Right renal cortex interstitium (tissue), 3 donors: ENCODE measurements at regions not wholly inside any gene's neighbourhood (a gene's known extent, or its start where the extent isn't known, plus 50 kb on each side); places are given as distances from the start of the nearest gene placed in this dataset.

Experiments
- DNase-seq, 3 donors: peaks; one replicate each; pipeline ENCODE4 v3.0.0-alpha.2; 2013; ENCODE audit warnings: low read depth in 3 of 3, low spot score in 2 of 3

- DNase-seq: no peak
These were observed 69.0 kb upstream of the IL6 start for GRCh38 chr7:22658031-22658430.

- no peak for DNase-seq
These were observed 69.5 kb upstream of the IL6 start for GRCh38 chr7:22657479-22657878.

GRCh38 chr7:22655781-22656180 lies 71.2 kb upstream of the IL6 start:
- no peak for DNase-seq

DNA sequence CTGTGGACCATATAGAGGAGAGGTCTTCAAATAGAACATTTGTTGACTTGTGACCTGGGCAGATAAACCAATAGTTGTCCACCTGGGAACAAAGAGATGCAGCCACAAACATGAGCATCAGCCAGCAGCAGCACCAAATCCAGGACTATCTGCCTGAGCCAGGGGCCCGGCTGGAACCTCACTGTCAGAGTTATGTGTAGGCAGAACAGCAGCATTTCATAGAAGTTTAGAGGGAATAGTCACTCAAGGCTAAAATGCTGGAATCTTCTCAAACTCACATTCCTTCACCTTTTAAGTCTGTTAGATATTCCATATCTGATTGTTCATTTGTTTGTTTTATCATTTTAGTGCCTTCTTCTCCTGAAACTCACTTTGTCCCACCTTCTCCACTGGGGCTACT lies 72.2 kb upstream of the IL6 start:
- no peak for DNase-seq

DNA sequence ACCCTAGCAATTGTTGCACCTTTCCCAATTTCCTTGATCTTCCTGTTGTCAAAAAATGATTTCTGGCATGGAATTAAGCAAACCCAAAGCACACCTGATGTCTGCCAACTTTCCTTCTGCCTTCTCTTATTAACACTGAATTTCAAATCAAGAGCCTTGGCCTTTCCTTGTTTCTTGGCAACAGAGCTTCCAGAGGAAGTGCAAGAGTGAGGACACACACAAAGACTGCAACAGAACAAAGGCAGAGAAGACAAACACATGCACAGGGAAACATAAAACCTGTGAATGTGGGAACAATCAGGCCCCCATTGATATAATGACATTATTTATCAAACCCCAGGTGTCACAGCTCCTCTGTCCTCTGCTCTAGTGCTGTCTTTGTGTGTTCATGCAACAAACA lies 73.0 kb upstream of the IL6 start:
- DNase-seq: no peak

DNA sequence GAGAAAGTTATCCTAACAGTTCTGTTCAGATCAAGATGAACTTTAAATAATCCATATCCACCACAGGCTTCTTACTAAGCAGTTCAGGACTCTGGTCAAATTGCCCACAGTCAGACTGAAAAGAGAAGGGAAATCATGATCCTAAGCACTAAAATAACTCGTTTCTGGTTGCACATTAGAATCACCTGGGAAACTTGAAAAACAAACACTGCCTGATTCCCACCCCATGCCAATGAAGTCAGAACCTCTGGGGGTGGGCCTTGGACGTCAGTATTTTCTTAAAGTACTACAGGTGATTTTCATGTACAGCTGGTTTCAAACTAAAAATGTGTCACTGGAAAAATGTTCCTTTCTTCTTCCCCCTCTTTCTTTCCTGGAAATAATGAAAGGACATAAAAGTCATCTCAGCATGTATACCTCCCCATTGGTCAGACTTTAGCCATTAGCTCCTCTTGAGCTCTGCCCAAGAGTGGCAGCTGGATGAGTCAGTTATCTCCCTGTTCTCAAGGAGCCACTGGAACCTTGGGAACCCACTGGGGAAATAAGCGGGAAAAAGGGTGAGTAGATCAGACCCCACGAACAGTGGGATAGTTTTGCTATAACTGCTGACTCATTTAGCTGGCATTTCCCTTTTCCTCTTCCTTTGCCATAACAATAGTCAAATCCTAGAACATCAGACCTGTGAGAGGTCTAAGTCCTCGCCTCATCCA lies 75.3 kb upstream of the IL6 start:
- no peak for DNase-seq

- DNase-seq: no peak
These were observed 76.0 kb upstream of the IL6 start for GRCh38 chr7:22651036-22651435.

- no peak for DNase-seq
These were observed 77.3 kb upstream of the IL6 start for GRCh38 chr7:22649686-22650085.

DNA sequence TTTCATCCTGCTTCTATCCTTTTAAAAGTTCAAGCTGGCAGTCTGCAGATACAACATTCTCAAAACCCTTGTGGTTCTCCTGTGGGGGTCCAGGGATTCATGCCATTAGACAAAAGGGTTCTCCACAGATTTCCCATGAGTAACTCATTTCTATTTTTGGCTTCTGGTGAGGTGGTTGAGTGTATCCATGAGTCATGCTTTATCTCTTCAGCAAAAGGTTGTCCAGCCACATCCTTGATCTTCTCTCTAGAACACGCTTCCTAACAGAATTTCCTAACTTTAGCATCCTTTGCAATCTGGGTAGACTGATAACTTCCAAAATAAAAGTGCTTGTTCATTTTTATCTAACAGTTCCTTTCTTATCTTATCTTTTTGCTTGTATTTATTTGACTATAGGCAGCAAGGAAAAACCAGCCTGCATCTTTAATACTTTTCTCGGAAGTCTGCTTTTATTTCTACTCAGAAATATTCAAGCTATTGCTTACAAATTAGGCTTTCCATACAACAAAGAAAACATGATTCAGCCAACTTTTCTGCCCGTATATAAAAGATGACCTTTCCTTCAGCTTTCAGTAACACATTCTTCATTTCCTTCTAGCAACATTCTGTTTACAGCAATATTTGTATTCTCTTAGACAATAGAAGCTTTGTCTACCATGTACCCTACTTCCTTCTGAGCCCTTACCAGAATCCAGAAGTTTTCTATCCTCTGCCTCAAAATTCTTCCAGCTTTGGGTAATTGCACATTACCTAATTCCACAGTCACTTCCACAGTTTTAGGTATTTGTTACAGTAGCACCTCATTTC lies 79.3 kb upstream of the IL6 start:
- no peak for DNase-seq

GRCh38 chr7:22645418-22646181 lies 81.4 kb upstream of the IL6 start:
- no peak for DNase-seq

DNA sequence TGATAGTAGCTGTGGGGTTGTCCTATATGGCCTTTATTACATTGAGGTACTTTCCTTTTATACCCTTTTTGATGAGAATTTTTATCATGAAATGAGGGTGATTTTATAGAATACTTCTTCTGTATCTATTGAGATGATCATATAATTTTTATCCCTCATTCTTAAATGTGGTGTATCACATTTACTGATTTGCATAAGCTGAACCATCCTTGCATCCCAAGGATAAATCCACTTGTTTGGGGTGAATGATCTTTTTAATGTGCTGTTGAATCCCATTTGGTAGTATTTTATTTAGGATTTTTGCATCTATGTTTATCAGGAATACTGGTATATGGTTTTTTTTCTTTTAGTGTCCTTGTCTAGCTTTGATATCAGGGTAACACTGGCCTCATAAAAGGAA lies 84.5 kb upstream of the IL6 start:
- no peak for DNase-seq

DNA sequence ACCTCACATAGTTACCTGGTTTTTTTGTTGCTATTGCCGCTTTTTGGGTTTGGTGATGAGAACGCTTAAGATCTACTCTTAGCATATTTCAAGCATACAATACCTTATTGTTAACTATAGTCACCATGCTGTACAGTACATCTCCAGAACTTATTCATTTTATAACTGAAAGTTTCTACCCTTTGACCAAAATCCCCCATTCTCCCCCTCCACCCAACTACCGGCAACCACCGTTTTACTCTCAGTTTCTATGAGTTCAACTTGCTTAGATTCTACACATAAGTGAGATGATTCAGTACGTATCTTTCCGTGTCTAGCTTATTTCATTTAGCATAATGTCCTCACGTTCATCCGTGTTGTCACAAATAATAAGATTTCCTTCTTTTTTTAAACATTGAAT lies 86.7 kb upstream of the IL6 start:
- DNase-seq: no peak

GRCh38 chr7:22639396-22639795 lies 87.6 kb upstream of the IL6 start:
- no peak for DNase-seq

DNA sequence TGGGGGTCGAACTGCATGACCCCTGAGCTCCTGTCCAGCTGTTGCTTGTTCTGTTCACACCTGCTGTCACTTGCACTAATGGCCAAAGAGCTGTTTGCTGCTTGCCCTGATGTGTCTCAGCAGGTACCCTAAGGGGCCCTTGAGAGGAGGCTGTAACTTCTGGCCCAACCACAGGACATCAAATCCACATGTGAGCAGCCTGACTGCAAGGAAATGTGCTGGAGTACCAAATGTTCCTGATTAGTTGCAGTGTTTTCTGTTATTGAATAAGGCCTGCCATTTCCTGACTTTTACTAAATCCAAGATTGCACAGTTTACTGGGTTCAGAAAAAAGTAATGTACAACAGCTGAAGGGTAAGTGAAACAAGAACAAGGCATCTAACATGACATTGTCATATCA lies 91.7 kb upstream of the IL6 start:
- no peak for DNase-seq

GRCh38 chr7:22633954-22634474 lies 93.0 kb upstream of the IL6 start:
- no peak for DNase-seq

GRCh38 chr7:22633286-22633953 lies 93.6 kb upstream of the IL6 start:
- DNase-seq: no peak

DNA sequence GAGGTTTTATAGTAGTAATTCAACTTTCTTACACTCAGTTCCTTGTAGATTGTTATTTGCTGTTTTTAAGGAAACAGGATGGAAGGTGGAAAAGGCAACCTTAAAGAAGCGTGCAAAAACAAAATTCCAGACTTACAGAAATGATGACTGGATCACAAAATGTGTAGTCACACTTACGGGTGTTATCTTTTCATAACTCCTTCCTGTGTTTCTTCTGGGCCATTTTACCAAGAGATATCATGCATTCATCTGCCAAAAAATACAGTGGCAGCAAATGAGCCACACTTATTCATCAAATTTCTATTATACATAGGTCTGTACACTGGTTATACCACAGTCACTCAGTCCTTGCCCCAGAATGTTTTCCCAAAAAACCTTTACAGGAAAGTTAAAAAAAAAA lies 94.3 kb upstream of the IL6 start:
- DNase-seq: no peak

- no peak for DNase-seq
These were observed 95.3 kb upstream of the IL6 start for GRCh38 chr7:22631730-22632129.

DNA sequence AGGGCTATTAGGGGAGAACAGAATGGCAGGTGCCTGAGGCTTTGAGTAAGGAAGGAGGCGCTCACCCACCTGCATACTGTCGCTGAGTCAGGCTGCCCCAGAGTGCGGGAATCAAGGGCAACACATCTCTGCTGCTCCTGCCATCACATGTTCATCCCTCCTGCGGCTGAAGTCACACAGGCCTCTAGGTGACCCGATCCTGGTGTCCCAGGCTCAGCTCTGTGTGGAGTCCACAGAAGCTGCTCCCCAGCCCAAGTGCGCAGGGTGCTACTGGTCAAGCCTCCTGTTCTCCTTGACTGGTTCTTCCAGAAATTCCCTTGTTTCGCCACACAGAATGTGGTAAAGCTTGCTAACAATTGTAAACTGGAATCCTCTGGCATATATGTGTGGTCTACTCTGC lies 96.9 kb upstream of the IL6 start:
- DNase-seq: no peak

DNA sequence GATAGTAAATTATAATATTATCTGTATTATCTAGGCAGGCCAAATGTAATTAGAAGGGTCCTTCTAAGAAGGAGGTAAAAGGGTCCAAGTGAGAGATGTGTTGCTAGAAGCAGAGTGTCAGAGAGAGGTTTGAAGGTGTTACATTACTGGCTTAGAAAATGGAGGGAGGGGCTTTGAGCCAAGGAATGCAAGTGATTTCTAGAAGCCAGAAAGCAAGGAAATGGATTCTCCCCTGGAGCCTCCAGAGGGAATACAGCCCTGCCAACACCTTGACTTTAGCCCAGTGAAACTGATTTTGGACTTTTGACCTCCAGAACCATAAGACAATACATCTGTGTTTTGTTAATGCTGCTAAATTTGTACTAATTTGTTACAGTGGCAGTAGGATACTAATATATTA lies 97.9 kb upstream of the IL6 start:
- no peak for DNase-seq

- DNase-seq: no peak
These were observed 98.9 kb upstream of the IL6 start for GRCh38 chr7:22628112-22628511.
